PC-9 (cell line): ENCODE measurements at regions not wholly inside any gene's neighbourhood (a gene's known extent, or its start where the extent isn't known, plus 50 kb on each side); places are given as distances from the start of the nearest gene placed in this dataset.

ENCODE experiments used
- BruUV-seq: library from RNA; stranded (reverse); fragments of 400-500 nt; replicated peaks from 2 replicates; lab custom pipeline; 2021; lab: Mats Ljungman, UMichigan
- CTCF ChIA-PET: fragments of 300-600 bp; sonication (Branson Sonifier 250); formaldehyde crosslinking; loops from one replicate; lab custom pipeline; 2022; ENCODE audit warnings: antibody characterized with exemption; lab: Charles Lee
- POLR2A ChIA-PET: fragments of 300-600 bp; sonication (Branson Sonifier 250); formaldehyde crosslinking; loops from one replicate; lab custom pipeline; 2022; ENCODE audit warnings: antibody characterized with exemption; ENCODE audit not compliant: unreplicated experiment; lab: Charles Lee
- DNase-seq, 2 experiments: peaks; one replicate each; pipeline versions ENCODE4 v3.0.0 to v3.0.0-alpha.2; 2015 to 2022; ENCODE audit warnings: mixed read lengths in 1 of 2
- H2AFZ ChIP-seq: fragments of 200-600 bp; sonication (generic); 2 replicates; pipeline ENCODE4 v1.8.1; 2017; ENCODE audit warnings: antibody characterized with exemption
- H3F3A ChIP-seq: fragments of 200-600 bp; sonication (generic); 2 replicates; pipeline ENCODE4 v1.8.1; 2017; ENCODE audit warnings: antibody characterized with exemption, mild to moderate bottlenecking, low read depth; ENCODE audit not compliant: insufficient read depth
- H3K27ac ChIP-seq: fragments of 200-600 bp; sonication (generic); 2 replicates; pipeline ENCODE4 v1.6.1; 2016; ENCODE audit warnings: mixed run types
- H3K27me3 ChIP-seq: fragments of 200-600 bp; sonication (generic); 2 replicates; pipeline ENCODE4 v1.6.1; 2016; ENCODE audit warnings: low read depth, mixed run types; ENCODE audit not compliant: insufficient read depth
- H3K36me3 ChIP-seq: fragments of 200-600 bp; sonication (generic); 2 replicates; pipeline ENCODE4 v1.6.1; 2016; ENCODE audit warnings: low read depth, mixed run types
- H3K4me1 ChIP-seq: fragments of 200-600 bp; sonication (generic); replicated peaks from 2 replicates; pipeline ENCODE4 v1.6.1; 2016; ENCODE audit warnings: mixed run types; ENCODE audit not compliant: insufficient read depth
- H3K4me2 ChIP-seq: fragments of 200-600 bp; sonication (generic); 2 replicates; pipeline ENCODE4 v1.6.1; 2017; ENCODE audit warnings: mixed run types
- H3K4me3 ChIP-seq: fragments of 200-600 bp; sonication (generic); 2 replicates; pipeline ENCODE4 v1.6.1; 2016; ENCODE audit warnings: mixed run types
- H3K79me2 ChIP-seq: fragments of 200-600 bp; sonication (generic); 2 replicates; pipeline ENCODE4 v1.6.1; 2017; ENCODE audit warnings: low read depth, mixed run types
- H3K9me2 ChIP-seq: fragments of 200-600 bp; sonication (generic); 2 replicates; pipeline ENCODE4 v1.8.1; 2017; ENCODE audit warnings: mild to moderate bottlenecking; ENCODE audit not compliant: insufficient read depth
- H3K9me3 ChIP-seq: fragments of 200-600 bp; sonication (generic); 2 replicates; pipeline ENCODE4 v1.8.1; 2016; ENCODE audit warnings: low read depth; ENCODE audit not compliant: insufficient read depth
- H4K20me1 ChIP-seq: fragments of 200-600 bp; sonication (generic); 2 replicates; pipeline ENCODE4 v1.8.1; 2017; ENCODE audit not compliant: insufficient read depth
- EZH2 ChIP-seq: fragments of 200-600 bp; sonication (generic); IDR thresholded peaks from 2 replicates; pipeline ENCODE4 v1.8.0; 2017; ENCODE audit warnings: antibody characterized with exemption, low read depth
- intact Hi-C: fragments of 100-400 bp; cut with micrococcal nuclease; formaldehyde crosslinking; loops from one replicate; pipeline ENCODE4 v1.10.0; 2022; ENCODE audit not compliant: unreplicated experiment
- TF ChIP-seq, protein P1 (sequence below): fragments of 200-600 bp; sonication (generic); conservative IDR thresholded peaks from 2 replicates; pipeline ENCODE4 v1.6.1; 2017; ENCODE audit warnings: mixed run types, antibody characterized with exemption, mild to moderate bottlenecking, moderate library complexity

DNA sequence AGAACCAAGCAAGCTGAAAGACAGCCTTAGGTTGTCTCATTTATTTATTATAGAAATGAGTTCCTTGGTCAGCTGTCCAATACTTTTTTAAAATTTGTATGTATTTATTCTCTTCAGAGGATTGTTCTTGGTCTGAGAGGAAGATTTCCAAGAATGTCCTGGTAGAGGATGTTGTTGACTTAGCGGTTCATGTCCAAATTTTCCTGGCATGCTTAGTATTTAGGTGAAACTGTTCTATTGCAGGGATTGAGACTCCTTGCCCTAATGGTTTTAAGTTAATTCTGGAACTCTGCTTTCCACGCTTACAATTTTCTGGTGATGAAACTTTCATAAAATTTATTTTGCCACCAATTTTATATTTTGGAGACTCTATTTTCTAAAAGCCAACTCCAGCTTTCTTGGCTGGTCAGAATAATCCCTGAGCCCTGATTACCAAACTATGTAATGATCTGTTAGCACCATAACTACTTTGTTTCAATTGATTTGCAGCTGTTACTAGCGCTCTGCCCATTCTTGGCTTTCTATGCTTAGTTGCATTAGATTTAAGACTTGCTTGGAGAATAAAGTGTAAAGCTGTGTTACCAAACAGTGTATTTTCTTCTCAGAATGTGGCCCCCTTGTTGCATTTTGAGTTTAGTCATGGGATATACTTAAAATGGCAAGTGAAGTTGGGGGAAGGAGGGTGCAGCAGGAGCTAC, 1868.8 kb upstream of the CELF4 start:
- Histone ChIP-seq H3K4me3 (no peak overlapping the region), H3K79me2 (no peaks in the 10 kb centered on the region), H3K4me1 (no peaks in the 10 kb centered on the region), H3K27ac (no peak overlapping the region), H4K20me1 (no peaks in the 10 kb centered on the region), H3K36me3 (no peaks in the 10 kb centered on the region), H3F3A (no peaks in the 10 kb centered on the region), H2AFZ (no peak overlapping the region), H3K9me3 (no peaks in the 10 kb centered on the region), H3K9me2 (no peaks in the 10 kb centered on the region), H3K27me3 (no peaks in the 10 kb centered on the region), H3K4me2 (no peak overlapping the region)
- BruUV-seq = no TSS peak
- no peak for DNase-seq
- ChIA-PET POLR2A (no interaction called here), CTCF (no interaction called here)
- intact Hi-C loops = no loop called here
- TF ChIP-seq, protein P1, sequence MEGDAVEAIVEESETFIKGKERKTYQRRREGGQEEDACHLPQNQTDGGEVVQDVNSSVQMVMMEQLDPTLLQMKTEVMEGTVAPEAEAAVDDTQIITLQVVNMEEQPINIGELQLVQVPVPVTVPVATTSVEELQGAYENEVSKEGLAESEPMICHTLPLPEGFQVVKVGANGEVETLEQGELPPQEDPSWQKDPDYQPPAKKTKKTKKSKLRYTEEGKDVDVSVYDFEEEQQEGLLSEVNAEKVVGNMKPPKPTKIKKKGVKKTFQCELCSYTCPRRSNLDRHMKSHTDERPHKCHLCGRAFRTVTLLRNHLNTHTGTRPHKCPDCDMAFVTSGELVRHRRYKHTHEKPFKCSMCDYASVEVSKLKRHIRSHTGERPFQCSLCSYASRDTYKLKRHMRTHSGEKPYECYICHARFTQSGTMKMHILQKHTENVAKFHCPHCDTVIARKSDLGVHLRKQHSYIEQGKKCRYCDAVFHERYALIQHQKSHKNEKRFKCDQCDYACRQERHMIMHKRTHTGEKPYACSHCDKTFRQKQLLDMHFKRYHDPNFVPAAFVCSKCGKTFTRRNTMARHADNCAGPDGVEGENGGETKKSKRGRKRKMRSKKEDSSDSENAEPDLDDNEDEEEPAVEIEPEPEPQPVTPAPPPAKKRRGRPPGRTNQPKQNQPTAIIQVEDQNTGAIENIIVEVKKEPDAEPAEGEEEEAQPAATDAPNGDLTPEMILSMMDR = no peak
- no peak for TF ChIP-seq EZH2

DNA sequence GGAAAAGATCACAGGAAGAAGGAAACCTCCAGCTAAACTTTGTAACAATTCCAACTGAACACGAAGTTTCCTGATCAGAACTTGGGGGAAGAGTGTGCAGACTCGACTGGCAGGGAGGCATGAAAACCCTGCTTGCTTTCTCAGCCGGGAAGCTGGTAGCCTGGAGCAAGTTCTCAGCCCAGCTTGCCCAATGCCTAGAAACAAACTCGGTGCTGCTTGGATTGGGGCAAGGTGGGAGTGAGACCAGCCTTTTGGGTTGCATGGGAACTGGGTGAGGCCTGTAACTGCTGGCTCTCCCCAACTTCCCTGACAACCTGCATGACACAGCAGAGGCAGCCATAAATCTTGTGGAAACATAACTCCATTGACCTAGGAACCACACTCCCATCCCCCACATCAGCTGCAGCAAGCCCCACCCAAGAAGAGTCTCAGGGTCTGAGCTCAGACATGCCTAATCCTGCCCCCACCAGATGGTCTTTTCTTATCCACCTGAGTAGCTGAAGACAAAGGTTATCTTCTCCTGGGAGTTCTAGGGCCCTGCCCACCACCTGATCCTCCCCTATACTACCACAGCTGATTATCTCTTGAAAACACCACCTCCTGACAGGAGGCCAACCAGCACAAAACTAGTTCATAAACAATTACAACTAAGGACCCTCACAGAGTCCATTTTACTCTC, 1859.7 kb upstream of the CELF4 start:
- no peak overlapping the region for H3K4me2 ChIP-seq
- no peak overlapping the region for H3K4me3 ChIP-seq
- H3K9me3 ChIP-seq = no peaks in the 10 kb centered on the region
- H3K27me3 ChIP-seq = no peaks in the 10 kb centered on the region
- ChIA-PET POLR2A (no interaction called here), CTCF (no interaction called here)
- no peak for DNase-seq
- TF ChIP-seq, protein P1 = no peak
- TF ChIP-seq EZH2 = no peak
- no peak overlapping the region for H3K27ac ChIP-seq
- BruUV-seq = no TSS peak
- H4K20me1 ChIP-seq = no peaks in the 10 kb centered on the region
- no peaks in the 10 kb centered on the region for H3K79me2 ChIP-seq
- H3K36me3 ChIP-seq = no peaks in the 10 kb centered on the region
- H2AFZ ChIP-seq = no peak overlapping the region
- no peaks in the 10 kb centered on the region for H3K9me2 ChIP-seq
- H3F3A ChIP-seq = no peaks in the 10 kb centered on the region
- H3K4me1 ChIP-seq = no peaks in the 10 kb centered on the region
- intact Hi-C loops = no loop called here

DNA sequence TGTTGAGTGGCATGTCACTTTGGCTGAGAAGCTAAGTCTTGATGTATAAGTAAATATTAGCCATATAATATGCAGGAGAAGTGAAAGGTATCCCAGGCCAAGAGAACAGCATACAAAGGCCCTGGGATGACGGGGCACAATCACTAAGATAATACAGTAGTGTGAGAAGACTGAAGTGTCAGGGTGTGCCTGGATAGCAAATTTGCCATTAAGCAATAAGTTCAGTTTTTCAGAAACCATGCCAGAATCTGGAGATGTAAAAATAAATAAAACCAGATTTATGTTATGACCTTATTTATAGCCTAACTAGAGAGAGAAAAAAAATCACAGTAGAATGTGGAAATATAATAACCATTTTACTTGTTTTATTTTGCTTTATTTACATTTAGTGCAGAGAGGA, 1858.7 kb upstream of the CELF4 start:
- ChIA-PET CTCF (no interaction called here), POLR2A (no interaction called here)
- no peak overlapping the region for H3K4me3 ChIP-seq
- intact Hi-C loops = no loop called here
- H2AFZ ChIP-seq = no peak overlapping the region
- no peaks in the 10 kb centered on the region for H3K27me3 ChIP-seq
- DNase-seq = no peak
- H4K20me1 ChIP-seq = no peaks in the 10 kb centered on the region
- H3F3A ChIP-seq = no peaks in the 10 kb centered on the region
- no peaks in the 10 kb centered on the region for H3K4me1 ChIP-seq
- H3K79me2 ChIP-seq = no peaks in the 10 kb centered on the region
- no peak overlapping the region for H3K4me2 ChIP-seq
- no peak overlapping the region for H3K27ac ChIP-seq
- TF ChIP-seq, protein P1 = no peak
- no peak for TF ChIP-seq EZH2
- no TSS peak for BruUV-seq
- no peaks in the 10 kb centered on the region for H3K36me3 ChIP-seq
- no peaks in the 10 kb centered on the region for H3K9me2 ChIP-seq
- no peaks in the 10 kb centered on the region for H3K9me3 ChIP-seq
